Uterus (tissue), 2 donors: ENCODE measurements at regions not wholly inside any gene's neighbourhood (a gene's known extent, or its start where the extent isn't known, plus 50 kb on each side); places are given as distances from the start of the nearest gene placed in this dataset.

Experiments used
- POLR2A ChIP-seq, 2 donors: fragments of 450-650 bp; IDR thresholded peaks; one replicate each; pipeline ENCODE4 v1.6.1; 2016; ENCODE audit warnings: antibody characterized with exemption in 2 of 2, mild to moderate bottlenecking in 1 of 2, moderate library complexity in 1 of 2
- TF ChIP-seq, protein P1 (sequence below), 4 experiments: fragments of 200-600 bp in 2 of 4; fragments of 450-650 bp in 2 of 4; sonication (generic) in 2 of 4; IDR thresholded peaks; one replicate each; pipeline ENCODE4 v1.5.1; 2016 to 2019; ENCODE audit warnings: antibody characterized with exemption in 4 of 4, mild to moderate bottlenecking in 2 of 4, moderate library complexity in 1 of 4

GRCh38 chr10:42454313-42454712, 184.1 kb downstream of the ZNF33B start:
- TF ChIP-seq, protein P1, sequence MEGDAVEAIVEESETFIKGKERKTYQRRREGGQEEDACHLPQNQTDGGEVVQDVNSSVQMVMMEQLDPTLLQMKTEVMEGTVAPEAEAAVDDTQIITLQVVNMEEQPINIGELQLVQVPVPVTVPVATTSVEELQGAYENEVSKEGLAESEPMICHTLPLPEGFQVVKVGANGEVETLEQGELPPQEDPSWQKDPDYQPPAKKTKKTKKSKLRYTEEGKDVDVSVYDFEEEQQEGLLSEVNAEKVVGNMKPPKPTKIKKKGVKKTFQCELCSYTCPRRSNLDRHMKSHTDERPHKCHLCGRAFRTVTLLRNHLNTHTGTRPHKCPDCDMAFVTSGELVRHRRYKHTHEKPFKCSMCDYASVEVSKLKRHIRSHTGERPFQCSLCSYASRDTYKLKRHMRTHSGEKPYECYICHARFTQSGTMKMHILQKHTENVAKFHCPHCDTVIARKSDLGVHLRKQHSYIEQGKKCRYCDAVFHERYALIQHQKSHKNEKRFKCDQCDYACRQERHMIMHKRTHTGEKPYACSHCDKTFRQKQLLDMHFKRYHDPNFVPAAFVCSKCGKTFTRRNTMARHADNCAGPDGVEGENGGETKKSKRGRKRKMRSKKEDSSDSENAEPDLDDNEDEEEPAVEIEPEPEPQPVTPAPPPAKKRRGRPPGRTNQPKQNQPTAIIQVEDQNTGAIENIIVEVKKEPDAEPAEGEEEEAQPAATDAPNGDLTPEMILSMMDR (IDR thresholded peaks at IDR 0.05), result no peak
- no peak for TF ChIP-seq POLR2A (IDR thresholded peaks at IDR 0.05)
